IMR-90 (cell line): ENCODE measurements at regions not wholly inside any gene's neighbourhood (a gene's known extent, or its start where the extent isn't known, plus 50 kb on each side); places are given as distances from the start of the nearest gene placed in this dataset.
"Not testable (repeated sequence)": the region's sequence is repeated elsewhere in the genome, so short reads cannot be mapped to it uniquely, and the experiment has no call there.

Experiments used
- ATAC-seq: fragments of 200-7000 bp; cut with Tn5 transposase; 2 replicates; pipeline ENCODE4 v1.9.1; 2020; ENCODE audit warnings: low read depth, mild to moderate bottlenecking, moderate library complexity
- BruUV-seq: library from RNA; stranded (reverse); fragments of 400-500 nt; replicated peaks from 2 replicates; lab custom pipeline; 2021; lab: Mats Ljungman, UMichigan
- CTCF ChIA-PET: fragments of 300-600 bp; formaldehyde crosslinking; extraction: SDS; loops from one replicate; lab custom pipeline; 2021; ENCODE audit warnings: antibody characterized with exemption; lab: Yijun Ruan, JAX
- POLR2A ChIA-PET: fragments of 300-600 bp; sonication (Branson Sonifier 250); formaldehyde crosslinking; loops from one replicate; lab custom pipeline; 2022; ENCODE audit warnings: antibody characterized with exemption; ENCODE audit not compliant: unreplicated experiment; lab: Charles Lee
- DNase-seq: peaks from one replicate; pipeline ENCODE4 v3.0.0; 2013
- H2AFZ ChIP-seq: replicated peaks from 2 replicates; pipeline ENCODE3; 2013; ENCODE audit warnings: low read length, mild to moderate bottlenecking; ENCODE audit not compliant: poor library complexity
- H2AK5ac ChIP-seq: 2 replicates; pipeline ENCODE4 v1.6.1; 2013; ENCODE audit warnings: low read depth, low read length, inconsistent platforms
- H2AK9ac ChIP-seq: replicated peaks from 2 replicates; pipeline ENCODE3; 2013; ENCODE audit warnings: mild to moderate bottlenecking, low read depth, low read length, moderate library complexity; ENCODE audit not compliant: poor library complexity
- H2BK120ac ChIP-seq: 2 replicates; pipeline ENCODE4 v1.6.1; 2013; ENCODE audit warnings: low read depth, low read length, inconsistent platforms
- H2BK15ac ChIP-seq: 3 replicates; pipeline ENCODE4 v1.6.1; 2013; ENCODE audit warnings: low read depth, low read length, inconsistent platforms
- H2BK20ac ChIP-seq: 2 replicates; pipeline ENCODE4 v1.6.1; 2013; ENCODE audit warnings: low read depth, mild to moderate bottlenecking, inconsistent platforms, low read length, moderate library complexity
- H2BK5ac ChIP-seq: 2 replicates; pipeline ENCODE4 v1.6.1; 2013; ENCODE audit warnings: mild to moderate bottlenecking, low read depth, low read length, inconsistent platforms; ENCODE audit not compliant: poor library complexity, severe bottlenecking
- H3K14ac ChIP-seq: replicated peaks from 2 replicates; pipeline ENCODE4 v1.6.1; 2013; ENCODE audit warnings: low read depth, low read length, inconsistent platforms
- H3K18ac ChIP-seq: 2 replicates; pipeline ENCODE4 v1.6.1; 2013; ENCODE audit warnings: low read depth, low read length, control low read depth
- H3K23ac ChIP-seq: 2 replicates; pipeline ENCODE4 v1.6.1; 2013; ENCODE audit warnings: low read depth, low read length, inconsistent platforms
- H3K27ac ChIP-seq: 2 replicates; pipeline ENCODE4 v1.5.1; 2013; ENCODE audit warnings: mild to moderate bottlenecking, control low read depth, low read length; ENCODE audit not compliant: insufficient read depth
- H3K27me3 ChIP-seq: 2 replicates; pipeline ENCODE4 v1.6.1; 2013; ENCODE audit warnings: low read length; ENCODE audit not compliant: control insufficient read depth, insufficient read depth
- H3K36me3 ChIP-seq: 2 replicates; pipeline ENCODE4 v1.6.1; 2013; ENCODE audit warnings: low read length, mixed read lengths; ENCODE audit not compliant: control insufficient read depth, insufficient read depth
- H3K4ac ChIP-seq: 2 replicates; pipeline ENCODE4 v1.6.1; 2013; ENCODE audit warnings: low read depth, low read length, inconsistent platforms
- H3K4me1 ChIP-seq: 2 replicates; pipeline ENCODE4 v1.6.1; 2013; ENCODE audit warnings: low read length, mixed read lengths; ENCODE audit not compliant: control insufficient read depth, insufficient read depth
- H3K4me2 ChIP-seq: 2 replicates; pipeline ENCODE4 v1.6.1; 2013; ENCODE audit warnings: low read depth, mild to moderate bottlenecking, control low read depth, low read length, moderate library complexity
- H3K4me3 ChIP-seq: 2 replicates; pipeline ENCODE4 v1.5.1; 2013; ENCODE audit warnings: low read depth, mild to moderate bottlenecking, control low read depth, low read length, moderate library complexity; ENCODE audit not compliant: insufficient read depth
- H3K56ac ChIP-seq: 2 replicates; pipeline ENCODE4 v1.6.1; 2013; ENCODE audit warnings: low read length, inconsistent platforms; ENCODE audit not compliant: insufficient read depth; ENCODE audit errors: extremely low read depth
- H3K79me1 ChIP-seq, 2 experiments: 2 replicates each; pipeline ENCODE4 v1.6.1; 2013; ENCODE audit warnings: low read length in 2 of 2, inconsistent platforms in 1 of 2, low read depth in 1 of 2
- H3K9ac ChIP-seq: 2 replicates; pipeline ENCODE4 v1.6.1; 2013; ENCODE audit warnings: low read depth, low read length, control low read depth
- H3K9me1 ChIP-seq: 2 replicates; pipeline ENCODE4 v1.6.1; 2013; ENCODE audit warnings: low read length, inconsistent platforms; ENCODE audit not compliant: insufficient read depth
- H3K9me3 ChIP-seq: 2 replicates; pipeline ENCODE4 v1.6.1; 2013; ENCODE audit warnings: low read length; ENCODE audit not compliant: control insufficient read depth, insufficient read depth
- H4K20me1 ChIP-seq: 2 replicates; pipeline ENCODE4 v1.6.1; 2013; ENCODE audit warnings: low read length, inconsistent platforms; ENCODE audit not compliant: insufficient read depth
- H4K5ac ChIP-seq: 2 replicates; pipeline ENCODE4 v1.6.1; 2013; ENCODE audit warnings: mild to moderate bottlenecking, low read depth, low read length, control low read depth
- H4K8ac ChIP-seq, 2 experiments: 2 replicates each; pipeline ENCODE4 v1.6.1; 2013; ENCODE audit warnings: low read depth in 2 of 2, low read length in 2 of 2, control low read depth in 1 of 2, inconsistent platforms in 1 of 2
- H4K91ac ChIP-seq: 2 replicates; pipeline ENCODE4 v1.6.1; 2013; ENCODE audit warnings: low read depth, low read length, inconsistent platforms; ENCODE audit not compliant: insufficient read depth
- WGBS, 2 experiments: methylation state at CpG; one replicate each; pipeline versions ENCODE4 v1.1.5 to v1.1.7; 2013; ENCODE audit warnings: missing lambda C conversion rate in 2 of 2; ENCODE audit not compliant: insufficient read length in 1 of 2; ENCODE audit errors: extremely low coverage in 2 of 2; 5-methylcytosine and 5-hydroxymethylcytosine counted together
- dilution Hi-C: fragments of 300-500 bp; cut with HindIII; formaldehyde crosslinking; loops from one replicate; pipeline ENCODE4 v1.14.3; 2018; ENCODE audit warnings: low sequenced_read_pairs; ENCODE audit not compliant: unreplicated experiment
- in situ Hi-C: fragments of 300-500 bp; cut with MboI; formaldehyde crosslinking; loops from 3 replicates; pipeline ENCODE4 v1.14.3; 2019; ENCODE audit warnings: low sequenced_read_pairs, inconsistent platforms, mixed read lengths
- intact Hi-C: fragments of 100-400 bp; cut with micrococcal nuclease; formaldehyde crosslinking; loops from 2 replicates; pipeline ENCODE4 v1.10.0; 2022

GRCh38 chr1:161451698-161452348, 53.4 kb upstream of the FCGR2A start:
- H2BK20ac ChIP-seq, H3K9me3 ChIP-seq, H3K9me1 ChIP-seq, dilution Hi-C loops, POLR2A ChIA-PET, H3K4me1 ChIP-seq, H4K91ac ChIP-seq, H3K9ac ChIP-seq, intact Hi-C loops, ATAC-seq, H3K4me2 ChIP-seq, H2BK5ac ChIP-seq, H4K5ac ChIP-seq, H2BK120ac ChIP-seq, H3K27me3 ChIP-seq, H2AFZ ChIP-seq, H3K18ac ChIP-seq, H2BK15ac ChIP-seq, H3K14ac ChIP-seq, H2AK9ac ChIP-seq, H3K56ac ChIP-seq, H3K23ac ChIP-seq, BruUV-seq, in situ Hi-C loops, H3K79me1 ChIP-seq, DNase-seq, H3K4me3 ChIP-seq, H4K8ac ChIP-seq, H2AK5ac ChIP-seq, H3K27ac ChIP-seq, H3K4ac ChIP-seq, H4K20me1 ChIP-seq, CTCF ChIA-PET, H3K36me3 ChIP-seq: not testable (repeated sequence)
- WGBS, 2 experiments = no CpG with 5 or more reads among the region's 29 CpGs

GRCh38 chr1:161447760-161448332, 57.4 kb upstream of the FCGR2A start:
- DNase-seq, H3K18ac ChIP-seq, BruUV-seq, H3K23ac ChIP-seq, H3K56ac ChIP-seq, H3K9me3 ChIP-seq, H3K4me1 ChIP-seq, H2AK9ac ChIP-seq, H3K4me2 ChIP-seq, H3K27ac ChIP-seq, H2AK5ac ChIP-seq, H3K9ac ChIP-seq, H3K4ac ChIP-seq, H3K9me1 ChIP-seq, dilution Hi-C loops, H4K91ac ChIP-seq, H4K20me1 ChIP-seq, H3K36me3 ChIP-seq, H3K79me1 ChIP-seq, H3K14ac ChIP-seq, H2BK120ac ChIP-seq, H3K4me3 ChIP-seq, H2BK15ac ChIP-seq, H2BK20ac ChIP-seq, H2BK5ac ChIP-seq, POLR2A ChIA-PET, CTCF ChIA-PET, H4K5ac ChIP-seq, H4K8ac ChIP-seq, intact Hi-C loops, in situ Hi-C loops, H2AFZ ChIP-seq, H3K27me3 ChIP-seq: not testable (repeated sequence)
- no CpG with 5 or more reads among the region's 66 CpGs for WGBS, 2 experiments
- peak; percentile 52 for ATAC-seq
